Stimulated activated effector memory CD8-positive, alpha-beta T cell treated with anti-CD3 and anti-CD28 coated beads, Interleukin-12 subunit alpha, Interleukin-12 subunit beta, amount 100 ng/mL, for 72 hours (primary cell): ENCODE measurements at regions not wholly inside any gene's neighbourhood (a gene's known extent, or its start where the extent isn't known, plus 50 kb on each side); places are given as distances from the start of the nearest gene placed in this dataset.
A peak's percentile ranks its signal among the peaks of the same experiment; 100 is the strongest.
"Not testable (repeated sequence)": the region's sequence is repeated elsewhere in the genome, so short reads cannot be mapped to it uniquely, and the experiment has no call there.

Source experiments
- ATAC-seq: fragments of 150-1000 bp; cut with Tn5 transposase; 2 replicates; pipeline ENCODE4 v1.10.0; 2021
- DNase-seq, 2 donors: peaks; one replicate each; pipeline ENCODE4 v3.0.0; 2021 to 2022; ENCODE audit warnings: low spot score in 2 of 2
- H3K27ac Mint-ChIP-seq: one replicate; pipeline ENCODE4 v1.8.0; 2022; ENCODE audit warnings: mild to moderate bottlenecking, mixed read lengths
- H3K36me3 Mint-ChIP-seq: one replicate; pipeline ENCODE4 v1.8.0; 2022; ENCODE audit warnings: mild to moderate bottlenecking, mixed read lengths
- H3K4me1 Mint-ChIP-seq: one replicate; pipeline ENCODE4 v1.8.0; 2022; ENCODE audit warnings: mixed read lengths
- H3K4me3 Mint-ChIP-seq: one replicate; pipeline ENCODE4 v1.8.0; 2022; ENCODE audit warnings: mild to moderate bottlenecking, mixed read lengths
- H3K9me3 Mint-ChIP-seq: one replicate; pipeline ENCODE4 v1.8.0; 2022; ENCODE audit warnings: mixed read lengths

DNA sequence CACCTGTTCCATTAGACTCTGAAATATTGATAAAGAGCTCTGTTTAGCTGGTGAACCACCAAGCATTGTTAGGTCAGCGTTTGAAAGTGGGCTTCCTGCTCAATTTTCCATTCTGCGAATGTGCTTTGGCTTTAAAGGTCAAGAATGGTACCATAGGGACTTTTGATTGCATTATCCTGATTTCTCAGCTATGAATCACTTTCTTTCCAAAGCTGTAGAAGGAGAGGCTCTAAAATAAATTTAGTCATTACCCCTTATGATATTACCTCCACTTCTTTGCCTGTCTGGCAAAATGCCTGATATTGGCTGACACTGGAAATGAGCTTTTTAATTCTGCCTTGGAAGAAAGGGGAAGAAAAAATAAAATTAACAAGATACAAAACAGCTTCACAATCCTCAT is 237.2 kb upstream of the CTNND2 start:
- Mint-ChIP-seq H3K4me1 (no peaks in the 10 kb centered on the region), H3K27ac (no peak overlapping the region), H3K9me3 (peaks cover 9% of the 10 kb centered on the region), H3K4me3 (no peak overlapping the region), H3K36me3 (no peaks in the 10 kb centered on the region)
- ATAC-seq (no peak), DNase-seq (no peak)

DNA sequence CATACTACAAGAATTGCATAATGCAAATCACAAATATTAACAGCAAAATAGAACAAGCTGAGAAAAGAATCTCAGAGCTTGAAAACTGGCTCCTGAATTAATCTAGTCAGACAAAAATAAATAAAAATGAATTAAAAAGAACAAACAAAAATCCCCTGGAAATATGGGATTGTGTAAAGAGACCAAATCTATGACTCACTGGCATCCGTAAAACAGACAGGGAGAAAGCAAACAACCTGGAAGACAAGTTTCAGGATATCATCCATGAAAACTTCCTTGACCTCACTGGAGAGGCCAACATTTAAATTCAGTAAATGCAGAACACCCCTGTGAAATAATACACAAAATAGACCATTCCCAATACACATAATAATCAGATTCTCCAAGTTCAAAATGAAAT is 229.3 kb upstream of the CTNND2 start:
- Mint-ChIP-seq H3K27ac (no peak overlapping the region), H3K4me1 (no peaks in the 10 kb centered on the region), H3K9me3 (peaks cover 4% of the 10 kb centered on the region), H3K36me3 (no peaks in the 10 kb centered on the region), H3K4me3 (no peak overlapping the region)
- DNase-seq (no peak), ATAC-seq (no peak)

DNA sequence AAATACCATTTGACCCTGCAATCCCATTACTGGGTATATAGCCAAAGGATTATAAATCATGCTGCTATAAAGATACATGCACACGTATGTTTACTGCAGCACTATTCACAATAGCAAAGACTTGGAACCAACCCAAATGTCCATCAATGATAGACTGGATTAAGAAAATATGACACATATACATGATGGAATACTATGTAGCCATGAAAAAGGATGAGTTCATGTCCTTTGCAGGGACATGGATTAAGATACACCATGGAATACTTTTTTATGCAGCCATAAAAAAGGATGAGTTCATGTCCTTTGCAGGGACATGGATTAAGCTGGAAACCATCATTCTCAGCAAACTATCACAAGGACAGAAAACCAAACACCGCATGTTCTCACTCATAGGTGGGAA is 226.8 kb upstream of the CTNND2 start:
- not testable (repeated sequence) for H3K9me3 Mint-ChIP-seq, DNase-seq, H3K27ac Mint-ChIP-seq, H3K36me3 Mint-ChIP-seq, H3K4me3 Mint-ChIP-seq, H3K4me1 Mint-ChIP-seq, ATAC-seq

DNA sequence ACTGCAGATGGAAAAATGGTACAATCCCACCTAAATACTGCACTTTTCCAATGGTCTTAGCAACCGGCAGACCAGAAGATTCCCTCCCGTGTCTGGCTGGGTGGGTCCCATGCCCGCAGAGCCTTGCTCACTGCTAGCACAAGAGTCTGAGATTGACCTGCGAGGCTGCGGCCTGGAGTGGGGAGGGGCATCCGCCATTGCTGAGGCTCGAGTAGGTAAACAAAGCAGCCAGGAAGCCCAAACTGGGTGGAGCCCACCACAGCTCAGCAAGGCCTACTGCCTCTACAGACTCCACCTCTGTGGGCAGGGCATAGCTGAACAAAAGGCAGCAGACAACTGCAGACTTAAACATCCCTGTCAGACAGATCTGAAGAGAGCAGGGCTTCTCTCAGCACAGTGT is 221.6 kb upstream of the CTNND2 start:
- H3K9me3 Mint-ChIP-seq: peaks cover 4% of the 10 kb centered on the region
- ATAC-seq: no peak
- no peaks in the 10 kb centered on the region for H3K4me1 Mint-ChIP-seq
- no peak for DNase-seq
- no peaks in the 10 kb centered on the region for H3K36me3 Mint-ChIP-seq
- no peak overlapping the region for H3K27ac Mint-ChIP-seq
- H3K4me3 Mint-ChIP-seq: no peak overlapping the region

DNA sequence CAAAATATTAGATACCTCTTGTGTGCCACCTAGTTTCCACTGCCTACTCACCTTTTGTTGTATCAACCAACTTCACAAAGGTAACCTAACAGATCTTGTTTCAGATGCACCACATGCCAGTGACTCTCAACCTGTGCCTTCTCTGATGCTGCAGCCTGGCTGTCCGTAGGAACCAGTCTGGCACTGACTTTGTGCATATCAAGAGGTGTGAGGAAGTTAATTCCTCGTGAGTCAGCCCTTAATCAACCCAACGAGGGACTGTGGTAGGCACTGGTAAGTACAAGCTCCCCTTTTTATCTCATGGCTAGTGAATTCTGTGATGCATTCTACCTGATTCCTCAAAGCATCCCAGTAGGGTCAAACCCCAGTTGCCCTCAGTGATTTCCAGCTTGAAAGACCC is 215.4 kb upstream of the CTNND2 start:
- H3K27ac Mint-ChIP-seq: no peak overlapping the region
- ATAC-seq (no peak), DNase-seq (no peak)
- H3K4me3 Mint-ChIP-seq: no peak overlapping the region
- no peaks in the 10 kb centered on the region for H3K4me1 Mint-ChIP-seq
- H3K36me3 Mint-ChIP-seq: no peaks in the 10 kb centered on the region
- H3K9me3 Mint-ChIP-seq: peaks cover 4% of the 10 kb centered on the region

DNA sequence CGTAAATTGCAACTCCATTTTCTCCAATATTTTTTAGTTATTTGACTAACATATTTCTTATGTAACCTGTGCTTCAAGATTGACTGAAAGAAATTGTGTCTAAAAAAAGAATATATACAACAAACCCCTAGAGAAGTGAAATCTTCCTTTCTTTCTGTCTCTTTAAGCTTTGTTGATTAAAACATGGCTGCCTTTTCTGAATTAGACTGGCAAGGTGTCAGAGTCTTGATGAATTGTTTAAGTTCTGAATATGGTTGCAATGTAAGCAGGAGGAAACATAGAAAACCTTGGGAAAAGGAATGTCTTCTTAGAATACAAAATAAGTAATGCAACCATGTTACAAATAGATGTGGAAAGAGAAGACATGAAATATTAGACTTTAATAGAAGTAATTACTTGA is 209.8 kb upstream of the CTNND2 start:
- no peaks in the 10 kb centered on the region for H3K4me1 Mint-ChIP-seq
- H3K27ac Mint-ChIP-seq: no peak overlapping the region
- ATAC-seq: no peak
- no peak for DNase-seq
- no peaks in the 10 kb centered on the region for H3K36me3 Mint-ChIP-seq
- no peak overlapping the region for H3K4me3 Mint-ChIP-seq
- H3K9me3 Mint-ChIP-seq: peaks cover 12% of the 10 kb centered on the region

DNA sequence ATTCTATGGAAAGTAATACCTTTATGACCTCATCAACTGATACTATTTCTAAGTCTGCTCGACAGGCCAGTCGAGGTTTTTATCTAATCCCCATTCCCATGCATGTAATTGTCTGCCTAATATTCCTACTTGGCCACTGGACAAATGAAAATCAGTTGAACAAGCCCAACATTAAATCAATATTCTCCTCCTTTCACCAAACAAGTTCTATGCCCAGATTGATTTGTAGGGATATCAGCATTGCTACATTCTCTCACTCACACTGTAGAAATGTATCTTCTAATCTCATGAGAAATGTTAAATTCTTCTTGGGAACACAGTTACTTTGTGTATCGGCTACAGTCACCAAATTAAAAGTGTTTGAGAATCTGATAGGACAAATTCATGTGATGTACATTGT is 208.8 kb upstream of the CTNND2 start:
- H3K27ac Mint-ChIP-seq: no peak overlapping the region
- H3K4me1 Mint-ChIP-seq: no peaks in the 10 kb centered on the region
- ATAC-seq (no peak), DNase-seq (no peak)
- H3K9me3 Mint-ChIP-seq: peaks cover 12% of the 10 kb centered on the region
- no peak overlapping the region for H3K4me3 Mint-ChIP-seq
- H3K36me3 Mint-ChIP-seq: no peaks in the 10 kb centered on the region

DNA sequence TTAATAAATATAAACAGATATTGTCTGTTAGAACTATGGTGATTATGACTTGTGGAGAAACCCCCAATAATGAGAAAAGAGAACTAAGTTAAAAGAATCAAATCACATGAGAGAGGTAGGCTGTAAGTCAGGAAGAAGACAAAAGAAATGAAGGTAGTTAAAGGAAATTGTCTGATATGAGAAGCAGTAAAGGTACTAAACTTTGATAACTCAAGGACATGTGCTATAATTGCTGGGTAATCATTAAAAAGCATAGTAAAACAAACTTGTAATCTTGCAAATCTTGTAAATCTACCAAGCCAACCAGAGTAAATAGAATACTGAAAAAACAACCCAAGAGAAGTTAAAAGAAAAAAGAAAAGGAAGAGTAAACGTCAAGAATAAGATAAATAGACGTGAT is 207.0 kb upstream of the CTNND2 start:
- no peaks in the 10 kb centered on the region for H3K36me3 Mint-ChIP-seq
- H3K4me1 Mint-ChIP-seq: no peaks in the 10 kb centered on the region
- DNase-seq: no peak
- H3K27ac Mint-ChIP-seq: no peak overlapping the region
- H3K4me3 Mint-ChIP-seq: no peak overlapping the region
- H3K9me3 Mint-ChIP-seq: peaks cover 9% of the 10 kb centered on the region
- ATAC-seq: no peak

DNA sequence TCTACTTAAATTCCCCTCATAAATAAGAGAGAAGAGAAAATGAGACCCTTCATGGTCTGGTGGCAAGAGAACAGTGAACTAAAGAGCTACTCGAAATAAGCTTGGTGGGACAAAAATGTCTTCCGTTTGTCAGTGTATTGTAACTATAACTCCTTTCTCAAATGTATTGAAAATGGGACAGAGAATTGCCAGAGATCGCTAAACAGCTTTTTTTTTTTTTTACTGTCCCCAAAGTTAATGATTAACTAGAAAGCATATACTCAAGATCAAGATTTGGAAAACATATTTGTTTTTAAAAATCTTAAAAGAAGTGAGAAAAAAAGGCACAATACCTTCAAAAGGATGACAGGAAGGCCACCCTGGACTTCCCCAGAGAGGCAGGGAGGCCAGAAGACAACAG is 206.4 kb upstream of the CTNND2 start:
- ATAC-seq (no peak), DNase-seq (no peak)
- no peak overlapping the region for H3K27ac Mint-ChIP-seq
- peaks cover 9% of the 10 kb centered on the region for H3K9me3 Mint-ChIP-seq
- H3K4me1 Mint-ChIP-seq: no peaks in the 10 kb centered on the region
- no peak overlapping the region for H3K4me3 Mint-ChIP-seq
- H3K36me3 Mint-ChIP-seq: no peaks in the 10 kb centered on the region

DNA sequence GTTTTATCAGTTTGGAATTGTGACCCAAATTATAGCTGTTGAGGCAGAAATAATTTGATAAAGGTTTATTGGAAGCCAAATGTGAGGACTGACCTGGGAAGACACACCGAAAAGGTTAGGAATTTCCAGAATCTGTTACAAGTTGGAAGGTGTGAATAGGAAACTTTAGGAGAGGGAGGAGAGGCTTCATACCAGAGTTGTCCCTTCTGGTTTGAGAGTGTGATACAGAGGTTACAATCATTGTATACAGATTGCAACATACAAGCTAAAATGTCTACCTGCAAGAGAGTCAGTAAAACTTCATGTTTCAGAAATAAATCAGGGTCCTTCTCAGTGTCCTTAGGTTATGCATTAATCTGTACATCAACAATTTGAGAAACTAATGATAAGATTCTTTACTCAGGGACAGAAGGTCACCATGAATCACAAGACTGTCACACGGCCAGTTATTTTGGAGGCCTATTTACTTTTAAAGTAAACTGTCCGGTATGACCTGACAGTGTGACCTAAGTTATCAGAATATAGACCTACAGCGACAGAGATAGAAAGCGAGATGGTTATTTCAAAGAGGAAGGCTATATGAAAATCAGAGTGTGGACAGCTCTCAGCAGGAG is 204.9 kb upstream of the CTNND2 start:
- no peak overlapping the region for H3K27ac Mint-ChIP-seq

DNA sequence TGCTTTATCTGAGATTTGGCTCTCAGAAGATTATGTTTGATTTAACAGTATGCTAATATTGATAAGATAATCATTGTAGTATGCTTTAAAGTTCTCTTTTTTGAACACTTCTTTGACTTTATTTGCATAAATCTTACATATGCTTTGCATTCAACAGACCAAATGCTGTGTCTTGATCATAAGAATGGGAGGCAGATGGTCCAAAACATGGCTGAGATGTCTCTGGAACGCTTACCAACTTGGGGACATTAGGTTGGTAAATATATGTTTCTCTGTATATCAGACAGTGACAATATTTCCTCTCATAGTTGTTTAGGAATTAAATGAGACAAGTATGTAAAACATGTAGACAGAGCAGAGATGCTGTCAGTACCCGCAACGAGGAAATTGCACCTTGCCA is 197.9 kb upstream of the CTNND2 start:
- H3K27ac Mint-ChIP-seq: no peak overlapping the region
- H3K4me3 Mint-ChIP-seq: no peak overlapping the region
- no peak for DNase-seq
- H3K4me1 Mint-ChIP-seq: no peaks in the 10 kb centered on the region
- H3K9me3 Mint-ChIP-seq: peaks cover 9% of the 10 kb centered on the region
- ATAC-seq: no peak
- no peaks in the 10 kb centered on the region for H3K36me3 Mint-ChIP-seq

More for the DNA sequence above, 204.9 kb upstream of the CTNND2 start:
- no peak overlapping the region for H3K4me3 Mint-ChIP-seq
- peaks cover 9% of the 10 kb centered on the region for H3K9me3 Mint-ChIP-seq
- no peaks in the 10 kb centered on the region for H3K36me3 Mint-ChIP-seq
- no peak for DNase-seq
- no peaks in the 10 kb centered on the region for H3K4me1 Mint-ChIP-seq
- ATAC-seq: no peak

DNA sequence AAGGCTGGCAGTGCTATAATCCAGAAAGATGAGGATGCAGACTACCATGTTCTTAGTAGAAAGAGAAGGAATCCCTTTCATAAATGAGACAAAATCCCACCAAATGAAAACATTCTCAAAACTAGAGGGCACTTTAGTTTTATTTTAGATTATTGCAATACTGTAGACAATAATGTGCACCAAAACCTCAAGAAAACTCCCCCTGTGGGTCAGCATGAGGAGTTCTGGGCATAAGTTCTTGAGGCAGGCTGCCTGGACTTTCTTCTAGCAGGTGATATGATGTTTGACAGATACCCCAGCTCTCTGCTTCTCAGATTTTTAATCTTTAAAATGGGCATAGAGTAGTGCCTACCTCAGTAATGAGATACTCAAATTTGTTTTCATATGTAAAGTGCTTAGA is 196.3 kb upstream of the CTNND2 start:
- Mint-ChIP-seq H3K4me3 (no peak overlapping the region), H3K36me3 (no peaks in the 10 kb centered on the region), H3K9me3 (peaks cover 9% of the 10 kb centered on the region), H3K4me1 (no peaks in the 10 kb centered on the region), H3K27ac (no peak overlapping the region)
- no peak for ATAC-seq
- DNase-seq: no peak

DNA sequence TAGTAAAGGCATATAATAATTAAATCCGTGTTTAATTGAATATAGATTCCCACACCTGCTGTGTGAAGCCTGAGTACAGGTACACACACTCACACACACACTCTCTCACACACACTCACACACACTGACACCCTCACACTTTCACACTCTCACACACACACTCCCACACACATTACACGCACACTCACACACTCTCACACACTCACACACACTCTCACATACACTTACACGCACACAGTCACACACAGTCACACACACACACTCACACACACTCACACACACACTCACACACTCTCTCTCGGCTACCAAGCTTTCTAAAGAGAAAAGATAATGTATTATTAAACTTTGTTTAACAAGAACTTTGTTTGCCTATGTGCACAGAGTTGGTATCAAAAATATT is 195.1 kb upstream of the CTNND2 start:
- no peaks in the 10 kb centered on the region for H3K36me3 Mint-ChIP-seq
- no peak overlapping the region for H3K27ac Mint-ChIP-seq
- no peaks in the 10 kb centered on the region for H3K4me1 Mint-ChIP-seq
- peaks cover 12% of the 10 kb centered on the region for H3K9me3 Mint-ChIP-seq
- no peak overlapping the region for H3K4me3 Mint-ChIP-seq
- no peak for ATAC-seq
- no peak for DNase-seq

DNA sequence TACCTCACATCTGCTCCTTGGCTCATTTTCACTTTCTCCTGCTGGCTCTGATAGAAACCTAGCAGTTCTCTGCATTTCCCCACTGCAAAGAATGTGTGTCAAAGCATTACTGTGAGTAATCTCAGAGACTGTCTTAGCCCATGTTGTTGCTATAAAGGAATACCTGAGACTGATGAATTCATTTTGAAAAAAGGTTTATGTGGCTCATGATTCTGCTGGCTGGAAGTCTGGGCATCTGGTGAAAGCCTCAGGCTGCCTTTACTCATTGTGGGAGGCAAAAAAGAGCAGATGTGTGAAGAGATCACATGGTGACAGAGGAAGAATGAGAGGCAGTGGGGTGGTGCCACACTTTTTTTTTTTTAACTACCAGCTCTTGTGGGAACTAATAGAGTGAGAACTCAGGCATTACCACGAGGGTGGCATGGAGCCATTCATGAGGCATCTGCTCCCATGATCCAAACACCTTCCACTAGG is 191.6 kb upstream of the CTNND2 start:
- peaks cover 15% of the 10 kb centered on the region for H3K9me3 Mint-ChIP-seq
- DNase-seq (no peak), ATAC-seq (peak; percentile 53)
- H3K27ac Mint-ChIP-seq: no peak overlapping the region
- no peak overlapping the region for H3K4me3 Mint-ChIP-seq
- H3K4me1 Mint-ChIP-seq: no peaks in the 10 kb centered on the region
- no peaks in the 10 kb centered on the region for H3K36me3 Mint-ChIP-seq

DNA sequence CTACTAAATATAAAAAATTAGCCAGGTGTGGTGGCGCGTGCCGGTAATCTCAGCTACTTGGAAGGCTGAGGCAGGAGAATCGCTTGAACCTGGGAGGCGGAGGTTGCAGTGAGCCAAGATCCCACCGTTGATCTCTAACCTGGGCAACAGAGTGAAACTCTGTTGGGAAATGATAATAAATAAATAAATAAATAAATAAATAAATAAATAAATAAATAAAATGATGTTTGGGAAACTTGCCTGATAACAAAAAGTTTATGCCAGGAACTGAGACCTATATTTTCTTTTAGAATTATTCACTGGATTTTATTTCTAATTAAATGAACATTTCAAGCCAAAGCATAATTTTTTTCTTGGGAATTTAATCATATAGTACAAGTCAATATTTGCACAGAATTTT is 189.3 kb upstream of the CTNND2 start:
- DNase-seq: no peak

DNA sequence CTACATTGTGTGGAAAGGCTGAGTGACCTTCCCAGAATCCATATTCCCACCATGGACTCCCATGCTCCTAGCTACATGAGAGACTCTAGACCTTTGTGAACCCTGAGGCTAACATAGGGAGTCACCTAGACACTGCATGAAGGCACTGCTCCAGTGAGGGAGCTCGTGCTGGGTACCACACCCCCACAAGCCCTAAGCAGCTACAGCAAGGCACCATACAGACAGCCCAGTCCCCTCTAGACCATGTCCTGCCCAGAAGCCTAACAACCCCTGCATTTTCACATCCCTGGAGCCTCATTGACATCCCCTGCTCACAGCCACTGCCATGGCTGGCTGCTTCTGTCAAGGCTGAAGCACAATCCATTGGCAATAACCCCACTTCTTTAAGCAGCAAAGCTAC is 176.5 kb upstream of the CTNND2 start:
- no peak for DNase-seq
- H3K9me3 Mint-ChIP-seq: peaks cover 24% of the 10 kb centered on the region
- H3K36me3 Mint-ChIP-seq: no peaks in the 10 kb centered on the region
- H3K4me3 Mint-ChIP-seq: no peak overlapping the region
- H3K4me1 Mint-ChIP-seq: no peaks in the 10 kb centered on the region
- H3K27ac Mint-ChIP-seq: no peak overlapping the region
- ATAC-seq: peak; percentile 28

More for the DNA sequence above, 189.3 kb upstream of the CTNND2 start:
- H3K4me3 Mint-ChIP-seq: no peak overlapping the region
- no peak for ATAC-seq
- H3K27ac Mint-ChIP-seq: no peak overlapping the region
- peaks cover 8% of the 10 kb centered on the region for H3K9me3 Mint-ChIP-seq
- no peaks in the 10 kb centered on the region for H3K4me1 Mint-ChIP-seq
- no peaks in the 10 kb centered on the region for H3K36me3 Mint-ChIP-seq

DNA sequence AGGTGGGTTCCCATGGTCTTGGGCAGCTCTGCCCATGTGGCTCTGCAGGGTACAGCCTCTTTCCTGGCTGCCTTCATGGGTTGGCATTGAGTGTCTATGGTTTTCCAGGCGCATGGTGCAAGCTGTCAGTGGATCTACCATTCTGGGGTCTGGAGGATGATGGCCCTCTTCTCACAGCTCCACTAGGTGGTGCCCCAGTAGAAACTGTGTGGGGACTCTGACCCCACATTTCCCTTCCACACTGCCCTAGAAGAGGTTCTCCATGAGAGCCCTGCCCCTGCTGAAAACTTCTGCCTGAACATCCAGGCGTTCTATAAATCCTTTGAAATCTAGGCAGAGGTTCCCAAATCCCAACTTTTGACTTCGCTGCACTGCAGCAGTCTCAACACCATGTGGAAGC is 174.0 kb upstream of the CTNND2 start:
- DNase-seq, H3K4me1 Mint-ChIP-seq: not testable (repeated sequence)
- H3K9me3 Mint-ChIP-seq: peaks cover 16% of the 10 kb centered on the region

More for the DNA sequence above, 174.0 kb upstream of the CTNND2 start:
- not testable (repeated sequence) for H3K36me3 Mint-ChIP-seq, ATAC-seq, H3K4me3 Mint-ChIP-seq, H3K27ac Mint-ChIP-seq
